HG03521 (cell line): ENCODE measurements at regions not wholly inside any gene's neighbourhood (a gene's known extent, or its start where the extent isn't known, plus 50 kb on each side); places are given as distances from the start of the nearest gene placed in this dataset.

ENCODE experiments used
- ATAC-seq: cut with Tn5 transposase; IDR thresholded peaks from one replicate; pipeline ENCODE4 v1.9.1; 2021; ENCODE audit warnings: mild to moderate bottlenecking, moderate library complexity; ENCODE audit not compliant: unreplicated experiment

DNA sequence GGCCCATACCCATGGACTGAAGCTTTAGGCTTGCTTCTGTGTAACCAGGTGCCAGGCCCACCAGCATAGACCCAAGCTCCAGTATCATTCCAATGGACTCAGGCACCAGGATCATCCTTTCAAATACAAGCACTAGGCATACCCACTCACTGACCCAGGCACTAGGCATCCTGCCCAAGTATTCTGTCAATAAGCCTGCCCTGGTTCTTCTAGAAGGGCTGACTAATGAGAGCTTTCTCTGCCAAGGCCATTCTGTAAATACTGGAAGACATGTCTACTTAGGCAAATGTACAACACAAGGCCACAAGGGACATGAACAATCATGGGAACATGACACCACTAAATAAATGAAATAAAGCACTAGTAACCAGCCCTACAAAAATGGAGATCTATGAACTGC, 352.2 kb downstream of the FSCB start:
- no peak for ATAC-seq

DNA sequence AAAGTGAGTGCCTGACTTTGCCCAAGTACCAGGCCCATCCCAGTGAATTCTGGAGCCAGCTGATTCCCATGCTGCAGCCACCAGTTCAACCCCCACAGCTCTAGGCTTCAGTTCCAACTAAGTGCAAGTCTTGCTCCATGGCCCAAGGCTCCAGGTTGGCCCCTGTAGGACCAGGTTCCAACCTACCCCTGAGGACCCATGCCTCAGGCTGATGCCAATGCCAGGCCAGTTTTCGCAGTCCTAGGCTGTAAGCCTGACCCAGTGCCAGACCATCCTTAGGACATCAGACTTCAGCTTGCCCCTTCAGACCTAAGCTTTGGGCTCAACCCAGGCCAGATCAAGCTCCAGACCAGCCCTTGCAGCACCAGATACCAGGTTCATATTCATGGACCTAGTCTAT, 352.6 kb downstream of the FSCB start:
- no peak for ATAC-seq

DNA sequence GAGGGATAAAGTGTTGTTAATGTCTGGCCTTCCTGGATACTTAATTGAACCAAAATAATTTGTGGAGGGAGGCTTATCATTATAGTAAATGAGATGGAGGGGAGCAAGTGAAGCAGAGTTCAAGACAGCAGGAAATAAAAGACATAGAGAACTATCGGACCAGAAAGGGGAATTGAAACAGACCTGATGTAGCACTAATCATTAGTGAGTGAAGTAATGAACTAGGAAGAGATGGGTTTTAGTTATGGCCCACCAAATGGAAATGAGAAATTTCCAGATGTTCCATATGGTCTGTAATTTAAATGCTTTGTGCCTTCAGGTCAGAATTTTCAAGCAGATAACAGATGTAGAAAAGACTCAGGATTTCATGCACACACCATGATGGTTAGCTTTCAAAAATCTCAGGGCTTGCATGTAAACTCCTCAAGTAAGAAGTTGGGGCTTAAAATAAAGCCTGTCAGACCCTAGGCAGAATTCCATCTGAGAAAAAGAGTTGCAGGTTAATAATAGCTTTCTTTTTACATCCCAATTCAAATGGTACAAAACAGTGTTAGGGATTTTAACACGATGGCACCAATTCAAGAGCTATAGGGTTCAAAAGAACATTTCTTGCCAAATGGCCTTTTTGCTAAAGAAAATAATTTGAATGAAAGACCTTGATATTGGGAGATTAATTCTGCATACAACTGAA, 355.8 kb downstream of the FSCB start:
- ATAC-seq, result no peak

DNA sequence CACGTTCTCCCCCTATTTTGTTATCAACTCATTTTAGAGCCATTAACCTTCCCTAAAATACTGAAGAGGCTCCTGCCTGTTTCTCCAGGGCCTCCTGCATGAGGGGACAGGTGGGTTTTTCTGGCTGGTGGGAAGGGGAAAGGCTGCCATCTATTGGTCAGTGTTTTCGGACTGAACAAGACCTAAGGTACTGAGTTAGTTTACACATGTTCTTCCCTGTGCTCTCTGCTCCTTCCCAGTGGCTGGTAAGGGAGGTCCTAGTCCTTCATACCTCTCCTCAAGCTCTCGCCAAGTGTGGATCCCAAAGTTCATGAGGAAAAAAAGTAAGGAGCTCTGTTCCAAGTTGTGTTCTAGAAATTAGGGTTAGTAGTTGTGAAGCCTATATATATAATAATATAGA, 357.5 kb downstream of the FSCB start:
- no peak for ATAC-seq

DNA sequence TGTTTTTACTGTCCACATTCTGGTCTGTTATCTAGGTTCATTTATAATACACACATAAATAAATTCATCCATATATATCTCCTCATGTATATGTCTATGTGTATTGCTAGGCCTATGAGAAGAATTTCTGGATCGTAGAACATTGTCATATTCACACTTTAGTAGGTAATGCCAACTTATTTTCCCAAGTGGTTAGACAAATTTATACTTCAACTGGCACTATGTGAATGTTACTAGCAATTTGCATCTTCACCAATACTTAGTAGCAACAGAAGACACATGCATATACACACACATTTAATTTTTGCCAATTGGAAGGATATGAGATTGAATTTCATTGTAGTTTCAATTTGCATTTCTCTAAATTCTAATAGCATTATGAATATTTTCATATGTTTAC, 365.1 kb downstream of the FSCB start:
- no peak for ATAC-seq

DNA sequence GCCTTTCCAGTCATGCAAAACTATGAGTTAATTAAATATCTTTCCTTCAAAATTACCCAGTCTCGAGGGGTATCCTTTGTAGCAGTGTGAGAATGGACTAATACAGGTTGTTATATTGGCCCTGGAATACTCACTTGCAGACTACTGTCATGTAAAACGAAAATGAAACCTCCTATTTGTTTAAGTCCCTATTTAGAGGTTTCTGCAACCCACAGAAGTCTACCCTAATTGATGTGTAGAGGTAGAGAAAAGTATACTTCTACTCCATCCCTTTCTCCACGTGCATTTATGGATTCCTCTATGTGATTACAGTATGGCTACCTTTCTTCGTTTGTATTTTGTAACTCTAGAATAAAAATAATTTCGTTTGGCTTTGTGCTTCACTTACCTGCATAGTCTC, 371.1 kb downstream of the FSCB start:
- no peak for ATAC-seq

DNA sequence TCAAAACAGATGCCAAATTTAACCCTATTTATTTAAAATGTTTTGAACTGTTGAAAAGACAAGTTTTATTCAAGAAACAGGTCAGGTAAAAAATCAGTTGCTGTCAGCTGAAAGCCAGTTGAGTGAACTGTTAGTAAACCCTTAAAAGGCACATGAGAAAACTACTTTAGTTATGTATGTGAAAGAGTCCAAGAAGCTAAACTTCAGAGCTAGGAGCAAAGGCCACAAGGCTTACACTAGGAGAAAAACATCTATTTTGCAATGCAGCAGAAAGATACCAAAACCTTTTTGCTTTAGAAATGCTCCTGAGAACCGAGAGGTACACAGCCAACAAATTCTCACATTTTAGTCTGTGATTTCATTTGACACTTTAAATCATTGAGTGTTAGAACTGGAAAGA, 375.2 kb downstream of the FSCB start:
- no peak for ATAC-seq

DNA sequence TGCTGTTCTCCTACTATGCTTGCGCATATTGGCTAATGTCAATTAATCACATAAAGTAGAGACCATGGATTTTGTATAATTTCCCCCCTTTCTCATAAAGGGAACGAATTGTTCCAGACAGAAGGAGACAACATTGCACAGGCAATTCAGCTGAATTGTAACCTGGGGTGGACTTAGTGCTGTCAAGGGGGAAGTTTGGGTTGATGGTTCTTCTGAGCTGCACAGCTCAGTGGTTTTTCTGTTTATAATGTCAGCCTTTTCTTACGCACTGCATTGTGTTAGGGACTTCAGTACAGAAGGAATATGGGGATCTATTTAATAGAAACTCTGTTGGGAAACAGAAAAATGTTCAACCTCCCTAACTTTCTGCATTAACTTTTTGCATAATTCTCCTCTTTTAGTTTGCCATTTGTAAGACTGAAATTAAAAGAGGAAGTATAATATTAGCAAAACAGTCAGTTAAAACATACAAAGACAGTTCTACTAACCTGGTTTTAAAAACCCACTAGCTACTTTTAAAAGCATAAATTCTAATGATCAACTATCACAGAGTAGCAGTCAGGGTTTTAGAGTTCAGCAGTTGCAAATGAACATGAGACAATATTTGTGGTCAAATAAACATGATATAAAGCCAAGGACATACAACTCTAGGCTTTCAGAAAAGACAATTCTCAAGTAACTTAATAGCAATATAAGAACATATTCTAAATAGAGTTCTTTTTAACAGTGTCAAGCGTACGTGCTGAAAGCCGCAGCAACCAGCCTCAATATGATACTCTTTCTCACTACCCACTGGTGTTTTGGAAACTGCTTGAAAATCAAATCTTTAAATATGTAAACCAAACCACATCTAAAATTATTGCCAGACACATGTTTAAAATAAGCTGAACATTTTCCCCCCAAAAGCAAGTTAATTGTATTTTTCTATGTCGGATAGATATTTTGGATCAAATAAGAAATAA, 393.0 kb downstream of the FSCB start:
- ATAC-seq, result no peak

DNA sequence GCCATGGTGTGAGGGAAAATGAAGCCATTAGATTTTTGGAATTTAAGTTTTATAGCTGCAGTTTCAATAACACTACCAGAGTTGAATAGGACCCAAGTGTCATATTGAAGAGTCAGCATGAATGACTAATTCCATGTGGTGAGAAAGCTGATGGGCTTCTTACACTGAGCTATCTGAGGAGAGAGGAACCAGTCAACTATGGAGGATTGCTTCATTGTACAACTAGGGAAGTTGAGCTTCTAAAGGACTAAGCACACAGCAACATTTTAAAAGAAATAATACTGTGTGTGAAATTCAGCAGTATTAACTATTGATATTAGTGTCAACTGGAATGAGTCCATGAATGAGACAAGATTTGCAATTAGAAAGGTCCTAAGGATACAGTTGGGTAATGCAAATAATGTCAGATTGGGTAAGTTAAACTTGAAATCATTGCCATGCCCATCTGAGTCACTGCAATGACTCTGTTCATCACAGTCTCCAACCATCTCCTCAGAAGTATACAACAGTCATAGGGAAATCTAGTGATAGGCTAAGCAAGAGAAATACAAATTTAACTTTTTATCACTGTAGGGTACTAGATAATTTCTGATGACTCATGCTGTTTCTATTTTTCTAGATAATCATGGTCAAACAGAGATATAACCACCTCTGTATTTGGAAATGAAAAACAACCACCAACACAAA, 394.2 kb downstream of the FSCB start:
- no peak for ATAC-seq

DNA sequence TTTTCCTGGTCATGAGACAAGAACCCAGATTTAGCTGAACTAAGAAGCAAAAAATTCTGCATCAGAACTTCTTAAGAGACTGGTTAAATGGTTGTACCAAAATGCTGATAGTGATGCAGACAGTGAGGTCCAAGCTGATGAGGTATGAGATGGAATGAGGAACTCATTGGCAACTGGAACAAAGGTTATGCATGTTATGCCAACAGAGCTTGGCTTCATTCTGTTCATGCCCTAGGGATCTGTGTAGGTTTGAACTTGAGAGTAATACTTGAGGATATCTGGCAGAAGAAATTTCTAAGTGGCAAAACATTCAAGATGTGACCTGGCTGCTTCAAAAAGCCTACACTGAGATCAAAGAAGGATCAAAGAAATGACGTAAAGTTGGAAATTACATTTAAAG, 398.0 kb downstream of the FSCB start:
- ATAC-seq, result no peak

DNA sequence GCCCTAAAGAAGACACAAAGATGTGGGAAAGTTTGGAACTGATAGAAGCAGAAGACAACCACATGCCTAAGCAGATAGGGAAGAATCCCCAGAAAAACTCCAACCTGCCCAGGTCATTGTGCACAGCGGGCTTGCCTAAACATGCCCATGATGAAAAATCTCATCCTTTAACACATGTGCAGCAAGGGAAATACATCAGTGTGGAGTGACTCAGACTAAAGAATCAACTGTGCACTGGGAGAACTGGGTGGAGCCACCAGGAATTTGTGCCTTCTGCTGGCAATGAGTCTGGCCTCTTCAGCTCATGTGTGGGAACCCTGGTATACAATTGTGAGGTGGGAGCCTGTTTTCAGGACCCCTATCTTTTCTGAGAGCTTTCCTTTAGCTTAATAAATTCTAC, 398.5 kb downstream of the FSCB start:
- no peak for ATAC-seq

DNA sequence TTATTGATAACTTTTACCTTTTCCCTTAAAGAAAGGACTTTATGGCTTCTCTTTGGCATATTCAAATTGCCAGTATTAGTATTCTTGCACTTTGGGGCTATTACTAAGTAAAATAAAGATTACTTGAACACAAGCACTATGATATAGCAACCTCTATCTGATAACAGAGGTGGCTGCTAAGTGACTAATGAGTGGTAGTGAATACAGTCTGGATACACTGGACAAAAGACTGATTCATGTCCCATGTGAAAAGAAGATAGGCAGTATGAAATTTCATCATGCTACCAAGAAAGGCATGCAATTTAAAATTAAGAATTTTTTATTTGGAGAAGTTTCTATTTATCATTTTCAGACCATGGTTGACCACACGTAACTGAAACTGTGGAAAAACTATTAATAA, 399.9 kb downstream of the FSCB start:
- ATAC-seq, result no peak

DNA sequence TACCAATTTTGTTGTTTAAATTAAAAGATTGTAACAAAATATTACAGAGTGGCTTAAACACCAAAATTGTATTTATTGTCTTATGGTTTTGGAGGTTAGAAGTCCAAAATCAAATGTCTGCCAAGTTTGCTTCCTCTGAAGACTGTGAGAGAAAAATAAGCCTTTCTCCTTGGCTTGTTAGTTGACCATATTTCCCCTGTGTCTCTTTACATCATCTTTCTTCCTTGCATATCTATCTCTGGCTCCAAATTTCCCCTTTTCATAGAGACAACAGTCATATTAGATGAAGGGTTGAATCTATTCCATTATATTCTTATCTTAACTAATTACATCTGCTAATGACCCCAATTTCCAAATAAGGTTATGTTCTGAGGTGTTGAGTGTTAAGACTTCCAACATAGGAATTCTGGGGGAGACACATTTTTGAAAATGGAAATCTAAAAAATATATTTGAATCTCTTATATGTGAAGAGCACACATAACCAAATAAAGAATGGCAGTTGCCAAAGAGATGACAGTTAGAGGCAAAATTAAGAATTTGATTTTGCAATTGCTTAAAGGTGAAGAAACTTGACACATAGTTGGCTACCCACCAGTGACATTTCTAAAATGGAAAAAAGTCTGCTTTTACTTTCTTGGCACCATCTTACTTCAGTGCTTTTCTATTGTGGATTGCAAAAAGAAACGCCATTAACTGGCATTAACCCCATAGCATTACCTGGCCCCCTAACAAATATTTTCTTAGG, 407.2 kb downstream of the FSCB start:
- ATAC-seq, result no peak

DNA sequence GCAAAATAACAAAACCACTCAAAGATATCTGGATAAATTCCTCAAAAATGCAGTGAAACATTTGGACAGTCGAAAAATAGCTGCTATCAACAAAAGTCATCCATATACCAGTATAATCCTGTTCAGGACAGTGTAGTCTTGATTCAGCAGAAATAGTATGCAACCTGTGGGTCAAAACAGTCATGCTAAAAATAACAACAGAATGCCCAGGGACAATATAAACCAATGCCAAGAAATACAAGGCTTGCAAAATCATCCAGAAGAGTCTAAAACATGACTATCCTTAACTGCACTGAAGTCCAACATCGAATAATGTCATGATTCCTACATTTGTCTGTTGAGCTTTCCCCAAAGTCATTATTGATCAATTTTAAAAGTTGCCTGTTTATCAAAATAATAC, 425.9 kb downstream of the FSCB start:
- no peak for ATAC-seq

DNA sequence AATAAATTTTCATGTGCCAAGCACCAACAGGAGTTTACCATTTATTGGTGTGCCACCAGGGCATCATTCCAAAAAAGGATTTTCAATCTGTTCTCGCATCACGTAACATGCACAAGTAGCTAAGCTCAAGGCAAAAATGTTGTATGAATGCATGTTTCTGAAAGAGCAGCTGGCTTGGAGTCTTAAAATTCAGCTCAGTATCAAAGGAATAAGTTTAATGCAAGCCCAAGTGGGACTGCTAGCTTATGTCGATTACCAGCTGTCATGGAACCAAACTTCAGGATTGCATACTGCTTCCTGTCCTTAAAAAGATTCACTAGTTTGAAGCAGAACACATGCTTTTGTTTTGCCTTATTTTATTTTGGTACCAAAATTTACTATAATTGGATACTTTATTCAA, 437.0 kb downstream of the FSCB start:
- ATAC-seq, result no peak

DNA sequence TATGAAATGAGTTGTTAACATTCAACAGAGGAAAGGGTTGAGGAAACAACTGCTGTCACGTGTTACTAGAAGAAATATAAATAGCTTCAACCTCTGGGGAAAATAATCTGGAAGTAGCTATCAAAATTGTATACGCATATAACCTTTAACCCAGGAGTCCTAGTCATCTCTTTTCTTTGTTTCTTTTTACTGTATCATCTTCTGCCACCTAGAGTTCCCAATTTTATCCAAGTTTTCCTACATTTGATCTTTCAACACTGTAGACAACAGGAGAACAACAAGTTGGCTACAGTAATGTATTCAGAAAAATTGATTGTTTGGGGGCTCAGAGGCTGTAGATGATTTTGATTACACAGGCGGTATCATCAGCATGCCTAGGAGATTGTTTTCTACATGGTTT, 453.7 kb downstream of the FSCB start:
- no peak for ATAC-seq

DNA sequence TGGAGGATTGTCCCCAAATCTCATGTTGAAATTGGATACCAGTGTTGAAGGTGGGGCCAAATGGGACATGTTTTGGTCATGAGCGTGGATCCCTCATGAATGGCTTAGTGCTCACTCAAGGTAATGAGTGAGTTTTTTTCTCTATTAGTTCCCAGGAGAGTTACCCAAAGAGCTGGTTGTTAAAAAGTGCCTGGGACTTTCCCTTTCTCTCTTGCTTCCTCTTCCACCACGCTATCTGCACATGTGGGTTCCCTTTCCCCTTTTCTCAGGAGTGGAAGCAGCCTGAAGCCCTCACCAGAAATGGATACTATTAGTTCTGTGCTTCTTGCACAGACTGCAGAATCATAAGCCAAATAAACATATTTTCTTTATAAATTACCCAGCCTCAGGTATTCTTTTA, 465.4 kb downstream of the FSCB start:
- no peak for ATAC-seq

DNA sequence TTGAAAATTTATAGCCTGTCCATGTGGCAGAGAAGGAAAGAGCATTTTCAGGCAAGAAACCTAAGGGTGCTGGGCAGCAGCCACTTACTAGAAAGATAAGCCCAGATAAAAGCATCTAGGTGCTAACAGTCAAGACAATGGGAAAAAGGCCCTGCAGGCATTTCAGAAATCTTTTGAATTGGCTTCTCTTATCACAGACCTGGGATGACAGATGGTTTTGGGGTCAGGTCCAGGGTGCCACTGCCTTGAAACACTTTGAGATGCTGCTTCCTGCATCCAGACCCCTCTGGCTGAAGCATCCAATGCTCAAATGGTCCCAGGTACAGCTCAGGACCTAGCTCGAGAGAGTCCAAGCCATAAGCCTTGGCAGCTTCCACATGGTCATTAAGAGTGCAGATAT, 466.5 kb downstream of the FSCB start:
- no peak for ATAC-seq

DNA sequence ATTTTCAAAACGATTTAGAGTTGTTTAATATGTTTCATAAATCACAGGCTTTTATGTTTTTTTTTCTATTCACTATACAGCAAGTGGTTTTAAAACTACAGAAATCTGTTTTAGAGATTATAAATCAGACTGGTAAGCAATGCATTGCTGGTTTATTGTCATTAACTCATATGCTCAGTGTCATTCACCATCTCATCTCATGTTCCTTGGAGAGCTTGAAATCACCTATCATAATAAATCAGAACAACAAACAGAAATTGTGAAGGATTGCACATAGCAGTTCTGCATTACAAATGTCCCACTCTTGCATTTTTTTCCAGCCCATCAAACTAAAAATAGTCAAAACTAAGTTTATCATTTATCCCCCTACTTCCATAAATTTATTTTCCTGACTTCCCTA, 470.8 kb downstream of the FSCB start:
- no peak for ATAC-seq

DNA sequence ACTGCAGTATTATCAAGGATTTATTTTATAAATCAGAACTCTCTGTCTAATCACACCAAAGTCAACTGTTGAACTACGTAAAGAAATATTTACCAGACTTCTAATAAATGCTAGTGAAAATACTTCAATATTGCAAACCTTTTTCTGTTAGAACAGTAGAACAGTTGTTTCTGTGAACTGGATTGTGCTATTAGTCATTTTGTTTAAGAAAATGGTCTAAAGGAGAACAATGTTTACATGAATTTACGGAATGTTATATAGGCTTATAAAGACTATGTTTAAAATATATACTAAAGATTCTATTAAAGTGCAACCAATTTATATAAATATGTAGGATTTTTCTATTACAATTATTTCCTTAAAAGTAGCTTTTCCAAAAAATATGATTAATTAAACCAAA, 471.4 kb downstream of the FSCB start:
- no peak for ATAC-seq

DNA sequence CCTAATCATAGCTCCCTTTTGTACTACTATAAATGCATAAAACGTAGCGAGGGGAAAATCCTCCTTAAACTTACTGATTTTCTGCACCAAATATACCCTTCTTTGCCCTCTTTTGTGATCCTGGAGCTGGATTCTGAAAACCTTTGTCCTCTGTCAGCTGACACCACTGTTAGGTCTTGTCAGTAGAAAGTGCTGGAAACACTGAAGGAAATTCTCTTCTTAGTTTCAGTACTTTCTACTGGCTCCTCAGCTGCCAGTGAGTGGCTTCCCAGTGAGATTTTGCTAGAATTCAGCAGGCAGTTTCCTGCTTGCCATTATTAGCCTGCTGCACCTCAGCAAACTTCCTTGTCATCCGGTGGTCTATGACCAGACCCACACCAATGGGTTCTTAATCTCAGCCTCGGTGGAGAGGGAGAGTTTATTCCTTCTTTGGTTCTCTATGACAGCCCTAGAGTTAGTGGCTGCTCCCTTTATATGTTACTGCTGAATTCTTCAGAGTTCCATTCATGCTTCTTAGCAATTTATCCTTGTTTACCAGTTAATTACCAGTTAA, 476.2 kb downstream of the FSCB start:
- no peak for ATAC-seq
